GM04503 (cell line): ENCODE measurements at regions not wholly inside any gene's neighbourhood (a gene's known extent, or its start where the extent isn't known, plus 50 kb on each side); places are given as distances from the start of the nearest gene placed in this dataset.

ENCODE experiments used
- DNase-seq: peaks from one replicate; pipeline ENCODE4 v3.0.0-alpha.2; 2012; ENCODE audit warnings: low read depth

DNA sequence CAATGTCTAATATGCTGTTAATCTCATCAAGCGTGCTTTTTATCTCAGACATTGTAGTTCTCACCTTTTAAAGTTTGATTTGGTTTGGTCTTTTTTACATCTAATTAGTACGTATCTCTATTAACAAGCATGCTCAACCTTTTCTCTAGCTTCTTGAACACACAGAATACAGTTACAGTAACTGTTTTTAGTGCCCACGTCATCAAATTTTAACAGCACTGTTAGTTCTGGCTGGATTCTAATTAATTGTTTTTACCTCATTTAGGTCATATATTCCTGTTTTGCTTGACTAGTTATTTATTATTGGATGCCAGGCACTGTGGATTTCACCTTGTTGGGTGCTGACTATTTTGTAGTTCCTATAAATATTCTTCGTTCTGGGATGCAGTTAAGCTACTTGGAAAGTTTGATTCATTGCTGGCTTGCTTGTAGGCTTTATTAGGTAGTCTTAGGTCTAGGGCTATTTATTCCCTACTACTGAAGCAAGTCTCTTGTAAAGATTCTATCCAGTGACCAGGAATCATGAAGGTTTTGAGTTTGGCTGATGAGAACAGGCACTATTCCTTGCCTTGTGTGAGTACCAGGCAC, 263.0 kb downstream of the ETAA1 start:
- DNase-seq: no peak

DNA sequence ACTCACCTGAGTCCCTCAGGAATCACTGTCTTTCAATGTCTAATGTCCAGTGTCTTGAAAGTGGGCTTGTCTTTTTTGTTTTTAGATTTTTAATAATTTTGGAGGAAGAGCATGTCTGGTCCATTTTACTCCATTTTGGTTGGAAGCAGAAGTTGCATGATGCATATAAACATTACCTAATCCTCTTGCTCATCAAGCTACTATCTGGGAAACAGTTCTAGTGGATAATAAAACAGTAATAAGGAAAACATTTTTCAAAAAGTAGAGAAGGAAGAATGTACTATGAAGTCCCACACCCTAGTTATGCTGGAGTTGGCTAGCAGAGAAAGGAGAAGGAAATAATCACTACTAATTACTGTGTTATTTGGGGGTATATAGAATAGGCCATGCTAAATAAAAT, 263.7 kb downstream of the ETAA1 start:
- peak; percentile 38 for DNase-seq

DNA sequence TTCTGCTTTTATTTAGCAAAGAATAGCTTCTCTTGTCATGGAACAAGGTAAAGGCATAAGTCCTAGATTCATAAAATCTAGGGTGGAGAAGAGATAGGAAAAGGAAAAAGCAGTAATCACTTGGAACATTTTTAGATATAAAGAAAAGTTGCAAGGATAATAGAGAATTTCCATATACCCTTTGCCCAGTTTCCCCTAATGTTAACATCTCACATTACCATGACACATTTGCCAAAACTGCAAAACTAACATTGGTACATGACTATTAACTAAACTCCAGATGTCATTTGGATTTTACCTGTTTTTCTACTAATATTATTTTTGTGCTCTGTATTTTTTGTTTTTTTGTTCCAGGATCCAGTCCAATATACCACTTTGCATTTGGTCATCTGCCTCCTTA, 265.1 kb downstream of the ETAA1 start:
- no peak for DNase-seq

DNA sequence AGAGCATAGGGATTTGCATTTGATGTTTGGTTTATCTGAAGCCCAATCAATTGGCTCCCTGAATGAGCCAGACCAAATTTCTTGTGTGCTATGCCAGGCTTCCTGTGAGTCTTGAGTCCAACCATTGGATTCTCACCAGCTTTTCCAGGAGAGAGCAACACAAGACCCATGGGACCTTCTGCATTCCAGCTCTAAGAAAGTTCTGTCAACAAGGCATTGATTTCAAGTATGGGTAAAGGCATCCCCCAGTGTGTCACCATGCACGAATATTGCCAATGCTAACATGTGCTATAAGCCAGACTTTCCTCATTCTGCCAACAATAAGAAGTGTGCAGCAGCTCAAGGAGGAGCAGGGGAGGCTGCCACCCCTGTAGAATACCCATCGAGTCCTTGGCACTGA, 266.6 kb downstream of the ETAA1 start:
- no peak for DNase-seq

DNA sequence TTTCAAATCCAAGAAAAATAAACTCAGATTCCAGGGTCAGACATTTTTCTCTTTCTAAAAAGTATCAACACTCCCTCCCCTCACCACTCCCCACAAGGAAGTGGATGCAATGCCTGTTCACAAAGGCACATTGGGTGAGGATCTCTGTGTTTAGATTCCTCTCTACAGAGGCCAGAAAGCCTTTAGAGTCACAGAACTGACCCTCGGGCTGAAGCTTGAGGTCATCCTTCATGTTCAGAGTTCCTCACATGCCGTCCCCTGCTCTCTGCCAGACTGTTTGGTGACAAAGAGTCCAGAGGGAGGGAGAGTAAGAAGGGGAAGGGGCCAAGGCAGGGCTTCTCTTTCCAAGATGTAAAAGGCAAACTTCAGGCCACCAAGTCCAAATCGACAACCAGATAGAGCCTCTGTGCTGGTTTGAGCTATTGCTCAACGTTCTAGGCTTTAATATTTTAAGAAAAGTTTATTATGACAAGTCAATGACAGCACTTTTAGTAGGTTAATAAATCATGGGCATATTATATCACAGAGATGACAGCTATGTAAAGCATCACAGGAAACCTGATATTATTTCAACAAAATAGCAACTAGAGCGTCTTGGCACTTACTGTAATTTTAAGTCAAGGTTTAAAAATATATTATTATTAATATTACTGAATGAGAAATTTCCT, 269.4 kb downstream of the ETAA1 start:
- no peak for DNase-seq

DNA sequence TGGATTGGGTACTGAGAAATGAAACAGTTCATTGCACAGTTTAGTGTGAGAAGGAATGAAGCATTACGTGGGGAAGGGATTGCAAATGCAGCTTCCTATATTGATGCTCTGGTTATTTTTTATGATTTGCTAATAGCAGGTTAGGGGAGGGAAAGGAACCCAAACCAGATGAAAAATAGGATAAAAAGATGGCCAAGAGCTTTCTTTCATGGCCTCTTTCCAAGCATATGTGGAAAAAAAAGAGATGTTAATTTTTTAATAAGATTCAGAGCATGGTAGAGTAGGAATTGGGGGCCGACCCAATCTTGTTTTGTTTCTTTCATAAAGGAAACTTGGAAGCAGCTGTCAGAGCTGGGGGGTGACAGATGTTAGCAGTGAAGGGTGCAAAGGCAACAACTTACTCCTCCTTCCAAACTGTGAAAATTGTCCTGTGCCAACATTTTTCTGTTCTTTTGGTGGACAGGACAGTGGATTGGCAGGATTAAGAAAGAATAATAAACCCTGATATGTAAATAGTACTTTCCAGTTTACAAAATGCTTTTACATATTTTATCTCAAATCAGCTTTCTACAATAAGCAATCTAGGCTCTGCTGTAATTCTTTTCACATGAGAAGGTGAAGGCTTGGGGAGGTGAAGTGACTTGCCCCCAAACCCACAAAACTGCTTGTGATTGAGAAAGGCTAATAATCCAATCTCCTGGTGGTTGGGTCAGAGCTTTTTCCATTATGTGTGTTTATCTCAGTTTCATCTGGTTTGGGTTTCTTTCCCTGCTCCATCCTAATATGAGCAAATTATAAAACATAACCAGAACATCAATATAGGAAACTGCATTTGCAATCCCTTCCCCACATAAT, 270.1 kb downstream of the ETAA1 start:
- DNase-seq: no peak

DNA sequence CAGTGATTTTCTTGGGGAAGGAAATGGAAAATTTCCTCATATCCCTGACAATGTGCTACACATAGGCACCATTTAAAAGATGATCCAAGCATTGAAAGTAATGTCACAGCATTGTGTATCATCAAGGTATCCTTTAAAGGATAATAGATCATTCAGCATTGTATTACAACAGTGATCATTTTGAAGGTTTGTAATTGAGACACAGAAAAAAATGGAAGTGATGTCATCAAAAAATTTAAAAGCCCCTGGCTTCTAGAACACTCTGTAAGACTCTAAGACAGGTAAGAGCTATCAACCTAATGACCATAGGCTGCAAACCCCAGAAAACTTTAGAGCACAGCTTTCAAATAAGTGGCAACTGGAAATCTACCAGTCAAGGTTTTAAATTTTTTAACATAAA, 271.4 kb downstream of the ETAA1 start:
- DNase-seq: no peak

DNA sequence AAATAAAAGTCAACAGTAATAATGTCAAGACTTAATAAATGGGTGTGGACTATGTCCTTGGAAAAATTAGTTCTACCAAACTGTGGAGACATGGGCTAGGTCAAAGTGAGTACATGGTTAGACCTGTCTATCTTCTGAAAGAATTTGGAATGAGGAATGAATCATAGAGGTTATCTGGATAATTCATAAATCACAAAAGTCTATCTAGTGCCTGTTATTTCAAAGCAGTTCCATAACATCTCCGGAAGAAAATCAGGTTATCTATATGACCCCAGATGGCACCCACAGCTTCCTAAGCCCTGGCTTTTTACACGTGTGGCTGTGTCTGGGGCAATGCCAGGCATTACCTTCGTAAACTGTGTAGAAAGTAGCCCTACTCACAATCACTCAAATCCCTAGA, 272.0 kb downstream of the ETAA1 start:
- DNase-seq: no peak

DNA sequence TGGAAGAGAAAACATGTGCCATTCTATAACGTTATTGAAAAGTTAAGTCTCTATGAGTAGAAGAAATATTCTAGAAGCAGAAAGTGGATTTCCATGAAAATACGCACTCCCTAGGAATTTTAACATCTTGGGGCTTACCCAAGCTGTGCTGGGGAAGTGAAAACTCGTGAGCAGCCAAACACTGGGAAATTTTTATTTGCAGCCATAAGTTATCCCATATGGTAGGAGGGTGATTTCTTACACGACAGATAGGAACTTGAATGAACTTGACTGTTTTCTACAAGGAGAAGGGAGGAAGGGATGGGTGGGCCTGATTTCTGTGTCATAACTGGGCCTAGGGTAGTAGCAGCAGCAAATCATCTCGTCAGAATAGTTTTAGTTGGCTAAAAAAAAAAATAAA, 272.6 kb downstream of the ETAA1 start:
- no peak for DNase-seq

DNA sequence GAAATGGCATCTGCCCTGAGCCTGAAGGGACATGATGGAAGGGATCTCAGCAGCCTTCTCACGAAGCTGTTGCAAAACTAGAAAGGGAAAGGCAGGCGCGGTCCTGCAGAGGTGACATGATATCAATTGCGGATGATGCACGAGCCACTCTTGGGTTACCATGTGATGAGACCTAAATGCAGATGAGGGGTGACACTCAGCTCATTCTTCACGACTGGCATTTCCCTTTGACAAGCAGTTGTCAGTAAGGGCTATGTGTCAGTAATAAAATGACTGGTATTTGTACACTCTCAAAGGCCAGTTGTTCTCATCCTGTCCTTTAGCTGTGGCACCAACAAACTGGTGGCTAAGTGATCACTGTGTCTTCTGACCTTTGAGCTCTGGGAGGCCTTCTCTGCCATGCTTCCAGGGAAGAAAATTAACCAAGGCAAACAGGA, 273.6 kb downstream of the ETAA1 start:
- no peak for DNase-seq

DNA sequence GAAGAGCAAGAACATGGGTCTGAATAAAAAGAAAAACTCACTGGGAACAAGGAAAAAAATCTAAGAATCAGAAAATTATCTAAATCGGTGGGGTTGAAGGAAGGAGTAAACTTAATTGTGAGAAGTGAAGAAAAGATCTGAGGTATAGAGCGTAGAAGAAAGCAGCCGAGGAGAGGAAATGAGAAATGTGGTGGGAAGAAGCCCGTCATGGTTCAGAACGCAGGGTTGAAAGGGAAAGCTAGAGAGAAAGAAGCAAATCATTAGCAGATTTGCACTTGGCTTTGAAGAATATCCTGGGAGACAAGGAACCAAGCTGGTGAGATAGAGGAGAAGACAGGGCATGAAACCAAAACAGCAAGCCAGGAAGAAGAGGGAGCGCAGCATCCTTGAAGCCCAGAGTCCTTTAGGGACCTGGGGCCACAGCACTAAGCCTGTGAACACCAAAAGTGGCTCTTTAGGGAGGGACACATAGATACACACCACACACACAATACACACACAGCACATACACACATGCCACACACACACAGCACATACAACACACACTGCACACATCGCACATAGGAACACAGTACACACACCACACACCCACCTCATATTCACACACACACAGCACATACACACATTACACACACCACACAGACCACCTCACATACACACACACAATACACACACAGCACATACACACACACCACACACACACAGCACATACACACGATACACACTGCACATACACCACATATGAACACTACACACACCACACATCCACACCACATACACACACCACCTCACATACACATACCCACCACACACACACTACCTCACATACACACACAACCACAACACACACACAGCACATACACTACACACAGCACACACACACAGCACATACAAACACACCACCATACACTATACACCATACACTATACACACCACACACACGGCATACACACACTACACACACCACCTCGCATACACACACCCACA, 274.6 kb downstream of the ETAA1 start:
- DNase-seq: no peak

DNA sequence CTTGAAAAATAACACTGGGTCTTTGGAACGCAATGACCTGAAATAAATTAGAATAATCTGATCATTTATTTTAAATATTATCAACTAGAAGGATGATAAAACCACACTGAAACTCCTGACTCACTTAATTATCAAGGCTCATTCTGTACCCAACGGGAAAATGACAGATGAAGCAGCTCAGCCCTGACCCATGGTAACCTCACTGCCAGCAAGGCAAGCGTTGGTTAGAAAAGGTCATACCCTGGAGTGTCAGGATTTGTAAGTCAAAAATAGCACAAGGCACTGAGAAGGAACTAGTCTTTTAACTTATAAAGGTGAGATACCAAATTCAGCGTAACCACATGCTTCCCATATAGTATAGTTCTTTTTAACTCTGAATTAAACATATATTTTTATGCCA, 277.5 kb downstream of the ETAA1 start:
- no peak for DNase-seq

DNA sequence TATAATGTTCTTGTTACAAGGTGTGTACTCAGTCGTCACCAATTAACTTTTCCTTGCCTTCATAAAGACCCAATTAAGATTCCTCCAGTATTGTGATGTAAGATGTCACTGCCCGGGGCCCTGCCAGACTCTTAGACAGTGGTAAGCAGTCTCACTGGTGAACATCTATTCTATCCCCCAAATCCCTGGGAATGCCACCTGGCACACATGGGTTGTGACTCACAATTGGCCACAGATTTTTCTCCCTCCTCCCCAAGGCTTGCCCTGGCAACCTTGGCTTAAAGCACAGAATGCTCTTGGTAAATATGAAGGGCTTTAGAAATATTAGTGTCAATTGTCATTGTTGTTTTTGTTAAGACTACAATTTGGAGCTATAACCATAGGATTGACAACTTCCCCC, 287.9 kb downstream of the ETAA1 start:
- DNase-seq: no peak

DNA sequence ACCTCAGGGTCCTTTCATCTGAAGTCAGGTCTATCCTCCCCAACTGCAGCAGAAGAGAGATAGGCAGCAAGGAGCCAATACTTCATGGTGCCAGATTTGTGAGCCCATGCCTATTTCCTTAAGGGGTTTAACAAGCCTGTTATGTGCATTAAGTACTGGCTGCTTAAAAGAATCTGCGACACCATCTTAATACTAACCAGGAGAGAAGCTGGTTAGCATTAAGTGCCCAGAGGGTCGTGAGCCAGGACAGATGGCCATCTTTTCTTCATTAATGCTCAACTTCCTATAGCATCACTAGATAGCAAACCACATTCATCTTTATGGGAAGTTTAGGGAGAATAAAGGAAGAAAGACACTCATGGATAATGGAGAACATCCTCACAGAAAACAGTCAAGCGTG, 289.1 kb downstream of the ETAA1 start:
- no peak for DNase-seq

DNA sequence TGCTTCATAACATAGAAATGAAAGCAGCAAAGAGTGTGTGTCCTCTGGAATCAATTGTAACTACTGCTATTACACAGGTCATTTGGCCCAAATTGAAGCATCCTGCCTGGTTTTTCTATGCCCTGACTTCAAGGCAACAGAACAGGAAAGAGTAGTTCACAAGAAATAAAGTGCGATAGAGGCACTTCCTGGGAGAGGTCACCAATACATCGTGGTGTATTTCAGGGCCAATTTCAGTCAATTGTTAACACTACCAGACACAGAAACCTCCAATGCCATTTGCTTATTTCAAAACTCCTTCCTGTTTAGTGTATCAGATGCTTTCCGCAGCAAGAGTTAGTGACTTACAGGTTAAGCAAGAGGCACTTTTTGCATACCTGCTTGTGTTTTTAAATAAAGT, 292.1 kb downstream of the ETAA1 start:
- no peak for DNase-seq

DNA sequence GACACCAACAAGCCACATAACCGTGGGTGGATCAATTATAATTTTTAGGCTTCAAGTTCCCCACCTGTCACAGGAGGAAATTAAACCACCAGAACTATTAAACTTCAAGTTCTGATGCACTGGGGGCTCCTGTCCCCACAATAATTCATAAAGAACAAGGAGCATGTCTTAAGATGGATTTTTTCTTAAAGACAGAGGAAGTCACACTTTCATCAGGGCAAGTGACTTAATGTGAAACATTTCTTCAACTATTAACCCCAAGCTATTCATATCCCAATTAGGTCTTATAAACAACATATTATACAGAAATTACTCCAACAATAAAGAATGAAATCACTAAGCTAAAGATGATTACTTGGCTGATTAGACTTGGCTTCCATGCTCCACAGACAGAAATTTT, 292.5 kb downstream of the ETAA1 start:
- no peak for DNase-seq

DNA sequence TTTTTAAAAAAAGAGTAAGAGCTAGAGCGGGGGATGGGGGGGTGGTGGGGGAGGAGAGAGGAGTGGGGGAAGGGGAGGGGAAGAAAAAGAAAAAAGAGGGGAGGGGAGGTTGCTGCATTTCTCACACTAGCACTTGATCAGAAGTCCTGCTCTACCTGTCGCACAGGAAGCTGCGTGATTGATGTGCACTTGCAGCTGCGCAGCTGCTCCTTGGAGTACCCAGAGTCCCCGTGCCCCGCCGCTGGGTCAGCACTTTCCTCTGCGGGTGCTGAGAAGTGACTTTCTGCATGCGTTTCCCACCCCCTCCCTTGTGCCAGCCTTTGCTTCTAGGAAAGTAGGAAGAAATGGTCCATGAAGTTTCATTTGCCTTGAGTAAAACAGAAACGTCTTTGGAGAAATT, 297.3 kb downstream of the ETAA1 start:
- no peak for DNase-seq

DNA sequence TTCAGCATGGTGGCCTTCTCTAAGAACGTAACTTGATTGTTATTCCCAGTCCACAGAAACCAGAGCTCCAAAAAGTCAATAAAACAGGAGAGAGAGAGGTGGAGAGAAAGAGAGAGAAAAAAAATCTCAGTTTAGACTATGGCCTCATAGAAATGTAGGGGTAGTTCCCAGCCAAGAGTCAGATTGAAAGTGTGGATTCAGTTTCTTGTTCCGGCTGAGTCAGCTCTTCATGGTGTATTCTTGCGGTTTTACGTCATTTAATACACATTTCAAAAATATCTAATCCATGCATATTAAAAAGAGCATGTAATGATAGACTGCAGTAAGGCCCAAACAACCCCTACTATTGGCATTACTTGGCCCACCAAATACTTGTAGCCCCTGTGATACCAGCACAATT, 303.9 kb downstream of the ETAA1 start:
- DNase-seq: no peak

DNA sequence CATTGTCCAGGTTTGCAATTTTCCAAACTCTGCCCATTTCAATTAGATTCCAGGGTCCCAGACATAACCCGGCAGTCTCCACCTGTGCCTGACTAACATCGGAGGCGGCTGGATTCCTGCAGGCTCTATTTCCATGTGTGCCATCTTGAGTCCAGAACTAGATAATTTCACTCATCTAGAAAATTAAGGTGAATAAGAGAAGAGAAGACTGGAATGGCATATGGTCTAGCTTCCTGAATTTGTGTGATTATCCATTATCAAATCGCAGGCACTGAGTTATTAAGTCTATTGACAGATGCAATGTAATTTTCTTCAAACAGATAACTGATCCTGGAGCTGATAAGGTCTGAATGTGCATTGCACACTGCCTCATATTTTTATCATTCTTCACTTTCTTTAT, 305.2 kb downstream of the ETAA1 start:
- no peak for DNase-seq

DNA sequence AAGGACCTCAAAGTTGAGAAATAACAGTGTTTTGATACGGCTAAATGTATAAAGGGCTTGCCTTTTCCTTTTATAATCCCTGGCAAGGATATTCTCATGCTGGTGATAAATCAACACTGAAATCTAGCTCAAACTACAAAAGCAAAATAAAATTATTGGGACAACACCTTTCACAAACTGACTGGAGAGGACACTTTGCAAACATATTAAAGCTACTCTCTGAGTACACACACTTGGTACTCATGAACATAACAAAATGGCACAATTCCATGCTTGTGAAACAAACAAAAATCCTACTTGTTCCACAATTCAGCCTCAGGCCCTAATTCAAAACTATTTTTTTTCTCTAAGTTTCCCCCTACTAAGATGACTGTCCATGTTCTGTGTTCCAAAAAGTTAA, 305.8 kb downstream of the ETAA1 start:
- DNase-seq: no peak

DNA sequence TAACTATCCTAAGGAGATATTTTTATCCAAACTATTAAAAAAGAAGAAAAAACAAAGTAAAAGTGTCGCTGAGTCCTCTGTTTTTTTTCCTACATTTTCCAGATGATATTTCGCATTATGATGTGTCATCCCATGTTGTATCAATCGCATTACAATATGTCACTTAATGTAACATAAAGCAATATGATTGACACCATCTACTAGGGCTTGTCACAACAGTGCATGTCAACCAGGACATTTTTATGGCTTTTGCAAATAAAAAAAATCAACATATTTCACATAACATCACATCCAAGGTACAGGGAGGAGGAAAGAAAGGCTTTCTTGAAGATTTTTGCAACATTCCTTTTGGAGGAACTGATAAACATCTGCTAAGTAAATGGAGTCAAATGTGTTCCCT, 308.9 kb downstream of the ETAA1 start:
- no peak for DNase-seq

DNA sequence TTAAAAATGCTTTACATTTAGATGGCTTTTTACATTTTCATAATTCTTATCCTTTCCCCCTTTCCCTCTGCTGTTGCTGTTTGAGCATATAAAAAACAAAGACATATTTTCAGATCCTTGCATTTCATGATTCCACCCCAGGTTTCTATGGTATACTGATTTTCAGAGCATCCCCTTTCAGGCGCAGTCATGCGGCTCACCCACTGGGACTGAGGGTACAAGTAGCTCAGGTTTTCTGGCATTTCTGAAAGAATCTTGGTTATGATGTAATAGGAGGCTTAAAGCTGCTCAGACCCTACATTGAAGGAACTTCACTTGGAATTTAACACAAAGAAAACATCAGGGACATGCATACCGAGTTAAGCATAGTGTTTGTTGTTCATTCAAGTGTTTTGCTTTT, 310.8 kb downstream of the ETAA1 start:
- DNase-seq: no peak
